ENCODE measurements at regions not wholly inside any gene's neighbourhood (a gene's known extent, or its start where the extent isn't known, plus 50 kb on each side); places are given as distances from the start of the nearest gene placed in this dataset.

DNA sequence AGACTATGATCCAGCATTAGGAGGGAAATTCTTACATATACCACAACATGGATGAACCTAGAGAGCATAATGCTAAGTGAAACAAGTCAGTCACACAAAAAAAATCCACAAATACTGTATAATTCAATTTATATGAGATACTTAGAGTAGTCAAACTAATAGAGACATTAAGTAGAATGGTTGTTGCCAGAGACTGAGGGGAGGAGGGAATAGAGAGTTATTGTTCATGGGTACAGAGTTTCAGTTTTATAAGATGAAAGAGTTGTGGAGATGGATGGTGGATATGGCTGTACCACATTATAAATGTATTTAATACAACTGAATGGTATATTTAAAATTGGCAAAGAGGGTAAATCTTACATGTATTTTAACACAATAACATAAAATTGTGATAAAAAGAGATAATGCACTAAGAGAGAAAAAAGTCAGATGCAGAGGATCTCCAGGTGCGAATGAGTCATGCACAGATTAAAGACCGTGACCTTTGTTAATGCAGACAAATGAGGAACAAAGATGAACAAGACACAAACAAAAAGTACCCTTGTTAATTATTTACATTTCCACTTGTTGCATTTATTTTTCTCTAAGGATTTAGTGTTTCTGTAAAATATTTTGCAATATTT, 541.7 kb upstream of the MEX3C start:
- Histone ChIP-seq H4K20me1 (ENCODE audit: insufficient read depth, low read length) (no peaks in the 10 kb centered on the region), H3K4me3 (replicated peaks in 1 of 3; ENCODE audit: low read depth in 2 of 3, low read length in 3 of 3) (no peak overlapping the region), H3K4me2 (replicated peaks; ENCODE audit: extremely low read depth, low read length, poor library complexity, severe bottlenecking) (no peak overlapping the region), H3K9ac (ENCODE audit: insufficient read depth, low read length, poor library complexity, severe bottlenecking) (no peak overlapping the region), H3K4me1 (ENCODE audit: control insufficient read depth in 1 of 2, insufficient read depth in 2 of 2, low read length in 2 of 2) (no peaks in the 10 kb centered on the region), H3K9me3 (replicated peaks in 1 of 2; ENCODE audit: control insufficient read depth in 1 of 2, insufficient read depth in 1 of 2, low read length in 2 of 2) (peaks cover 7 to 9% of the 10 kb centered on the region in 2 donors), H3K27me3 (ENCODE audit: control insufficient read depth in 2 of 2, insufficient read depth in 2 of 2, low read length in 2 of 2) (no peaks in the 10 kb centered on the region), H3K36me3 (replicated peaks in 1 of 2; ENCODE audit: control insufficient read depth in 1 of 2, insufficient read depth in 2 of 2, low read length in 2 of 2) (no peaks in the 10 kb centered on the region), H3K79me2 (ENCODE audit: insufficient read depth, low read length) (no peaks in the 10 kb centered on the region), H3K27ac (ENCODE audit: low read depth in 1 of 2, low read length in 2 of 2) (no peak overlapping the region), H2AFZ (ENCODE audit: insufficient read depth, low read depth, low read length, poor library complexity, severe bottlenecking) (no peak overlapping the region)
- Mint-ChIP-seq H3K9me3 (peaks cover 2 to 12% (median 8%) of the 10 kb centered on the region in 7 donors), H3K4me1 (no peaks in the 10 kb centered on the region), H3K36me3 (no peaks in the 10 kb centered on the region), H3K27me3 (ENCODE audit: low read depth in 3 of 3) (peaks cover 0 to 2% (median 2%) of the 10 kb centered on the region in 3 donors), H3K4me3 (no peak overlapping the region), H3K27ac (no peak overlapping the region)
- WGBS (ENCODE audit: insufficient coverage), result no CpG with 5 or more reads among the region's 2 CpGs
- TF ChIP-seq, protein P1, sequence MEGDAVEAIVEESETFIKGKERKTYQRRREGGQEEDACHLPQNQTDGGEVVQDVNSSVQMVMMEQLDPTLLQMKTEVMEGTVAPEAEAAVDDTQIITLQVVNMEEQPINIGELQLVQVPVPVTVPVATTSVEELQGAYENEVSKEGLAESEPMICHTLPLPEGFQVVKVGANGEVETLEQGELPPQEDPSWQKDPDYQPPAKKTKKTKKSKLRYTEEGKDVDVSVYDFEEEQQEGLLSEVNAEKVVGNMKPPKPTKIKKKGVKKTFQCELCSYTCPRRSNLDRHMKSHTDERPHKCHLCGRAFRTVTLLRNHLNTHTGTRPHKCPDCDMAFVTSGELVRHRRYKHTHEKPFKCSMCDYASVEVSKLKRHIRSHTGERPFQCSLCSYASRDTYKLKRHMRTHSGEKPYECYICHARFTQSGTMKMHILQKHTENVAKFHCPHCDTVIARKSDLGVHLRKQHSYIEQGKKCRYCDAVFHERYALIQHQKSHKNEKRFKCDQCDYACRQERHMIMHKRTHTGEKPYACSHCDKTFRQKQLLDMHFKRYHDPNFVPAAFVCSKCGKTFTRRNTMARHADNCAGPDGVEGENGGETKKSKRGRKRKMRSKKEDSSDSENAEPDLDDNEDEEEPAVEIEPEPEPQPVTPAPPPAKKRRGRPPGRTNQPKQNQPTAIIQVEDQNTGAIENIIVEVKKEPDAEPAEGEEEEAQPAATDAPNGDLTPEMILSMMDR (IDR thresholded peaks at IDR 0.05), result no peak
- intact Hi-C loops (cut with micrococcal nuclease), result no loop called here
- DNase-seq, result no peak

DNA sequence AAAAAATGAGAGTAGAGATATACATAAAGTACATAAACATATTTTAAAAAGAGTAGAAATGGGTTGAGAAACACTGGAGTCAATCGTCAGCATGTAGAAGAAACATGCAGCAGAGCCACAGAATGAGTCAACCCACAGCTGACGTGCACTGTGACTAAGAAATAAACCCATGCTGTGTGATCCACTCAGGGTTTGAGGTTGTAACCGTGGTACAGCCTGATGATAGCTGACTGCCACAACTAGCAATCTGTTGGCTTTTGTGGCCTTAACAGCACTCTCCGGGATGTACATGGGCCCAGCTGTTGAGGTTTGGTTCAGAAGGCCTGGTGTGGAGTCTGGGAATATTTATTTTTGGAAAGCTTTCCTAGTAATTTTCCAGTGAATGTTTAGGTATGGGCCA, 554.4 kb upstream of the MEX3C start:
- Histone ChIP-seq H3K4me3 (replicated peaks in 1 of 3; ENCODE audit: low read depth in 2 of 3, low read length in 3 of 3) (no peak overlapping the region), H2AFZ (ENCODE audit: insufficient read depth, low read depth, low read length, poor library complexity, severe bottlenecking) (no peak overlapping the region), H3K4me2 (replicated peaks; ENCODE audit: extremely low read depth, low read length, poor library complexity, severe bottlenecking) (no peak overlapping the region), H3K36me3 (replicated peaks in 1 of 2; ENCODE audit: control insufficient read depth in 1 of 2, insufficient read depth in 2 of 2, low read length in 2 of 2) (no peaks in the 10 kb centered on the region), H3K4me1 (ENCODE audit: control insufficient read depth in 1 of 2, insufficient read depth in 2 of 2, low read length in 2 of 2) (no peaks in the 10 kb centered on the region), H3K9me3 (replicated peaks in 1 of 2; ENCODE audit: control insufficient read depth in 1 of 2, insufficient read depth in 1 of 2, low read length in 2 of 2) (no peaks in the 10 kb centered on the region), H3K9ac (ENCODE audit: insufficient read depth, low read length, poor library complexity, severe bottlenecking) (no peak overlapping the region), H4K20me1 (ENCODE audit: insufficient read depth, low read length) (no peaks in the 10 kb centered on the region), H3K79me2 (ENCODE audit: insufficient read depth, low read length) (no peaks in the 10 kb centered on the region), H3K27ac (ENCODE audit: low read depth in 1 of 2, low read length in 2 of 2) (no peak overlapping the region), H3K27me3 (ENCODE audit: control insufficient read depth in 2 of 2, insufficient read depth in 2 of 2, low read length in 2 of 2) (no peaks in the 10 kb centered on the region)
- intact Hi-C loops (cut with micrococcal nuclease), result no loop called here
- DNase-seq, result no peak
- Mint-ChIP-seq H3K4me3 (no peak overlapping the region), H3K27me3 (ENCODE audit: low read depth in 3 of 3) (no peaks in the 10 kb centered on the region), H3K4me1 (no peaks in the 10 kb centered on the region), H3K36me3 (no peaks in the 10 kb centered on the region), H3K9me3 (no peaks in the 10 kb centered on the region), H3K27ac (no peak overlapping the region)
- TF ChIP-seq, protein P1 (IDR thresholded peaks at IDR 0.05), result no peak
- 80% methylated on average over 4 of the region's 4 CpGs for WGBS (ENCODE audit: insufficient coverage)

Measured in CD14-positive monocyte (primary cell).